H9 (cell line): ENCODE measurements at regions not wholly inside any gene's neighbourhood (a gene's known extent, or its start where the extent isn't known, plus 50 kb on each side); places are given as distances from the start of the nearest gene placed in this dataset.

Experiments
- DNase-seq: peaks from one replicate; pipeline ENCODE4 v3.0.0-alpha.2; 2017
- H2AFZ ChIP-seq: one replicate; pipeline ENCODE4 v1.6.1; 2013; ENCODE audit warnings: mild to moderate bottlenecking, low read length, control low read depth, moderate library complexity
- H2AK5ac ChIP-seq: 2 replicates; pipeline ENCODE4 v1.6.1; 2013; ENCODE audit warnings: low read length, control low read depth, mixed read lengths; ENCODE audit not compliant: insufficient read length
- H2BK120ac ChIP-seq: one replicate; pipeline ENCODE4 v1.6.1; 2013; ENCODE audit warnings: low read depth, mild to moderate bottlenecking, low read length, control low read depth, inconsistent platforms; ENCODE audit not compliant: poor library complexity, severe bottlenecking
- H2BK12ac ChIP-seq: 2 replicates; pipeline ENCODE4 v1.6.1; 2013; ENCODE audit warnings: low read length, control low read depth, mixed read lengths, low read depth; ENCODE audit not compliant: insufficient read length
- H2BK15ac ChIP-seq: 2 replicates; pipeline ENCODE4 v1.6.1; 2013; ENCODE audit warnings: low read depth, low read length, control low read depth
- H2BK20ac ChIP-seq: one replicate; pipeline ENCODE4 v1.6.1; 2013; ENCODE audit warnings: low read depth, mild to moderate bottlenecking, low read length, control low read depth, inconsistent platforms; ENCODE audit not compliant: poor library complexity, severe bottlenecking
- H2BK5ac ChIP-seq: 2 replicates; pipeline ENCODE4 v1.6.1; 2013; ENCODE audit warnings: low read length, control low read depth, mixed read lengths; ENCODE audit not compliant: insufficient read length
- H3K14ac ChIP-seq: 2 replicates; pipeline ENCODE4 v1.6.1; 2013; ENCODE audit warnings: low read length, control low read depth; ENCODE audit not compliant: insufficient read depth
- H3K18ac ChIP-seq: 2 replicates; pipeline ENCODE4 v1.6.1; 2013; ENCODE audit warnings: low read depth, mild to moderate bottlenecking, mixed read lengths, low read length, control low read depth; ENCODE audit not compliant: insufficient read length
- H3K23ac ChIP-seq: 2 replicates; pipeline ENCODE4 v1.6.1; 2013; ENCODE audit warnings: low read length, control low read depth, mixed read lengths, low read depth; ENCODE audit not compliant: insufficient read length
- H3K23me2 ChIP-seq: 2 replicates; pipeline ENCODE4 v1.6.1; 2013; ENCODE audit warnings: low read depth, mild to moderate bottlenecking, mixed read lengths, low read length, control low read depth; ENCODE audit not compliant: insufficient read length, poor library complexity, severe bottlenecking
- H3K27ac ChIP-seq: 2 replicates; pipeline ENCODE4 v1.5.1; 2013; ENCODE audit warnings: low read length, control low read depth, mixed read lengths, low read depth; ENCODE audit not compliant: insufficient read length
- H3K27me3 ChIP-seq: 2 replicates; pipeline ENCODE4 v1.6.1; 2013; ENCODE audit warnings: low read length, control low read depth, inconsistent platforms; ENCODE audit not compliant: insufficient read depth
- H3K4ac ChIP-seq: 2 replicates; pipeline ENCODE4 v1.6.1; 2013; ENCODE audit warnings: low read depth, mild to moderate bottlenecking, control low read depth, inconsistent platforms, low read length, moderate library complexity
- H3K4me1 ChIP-seq: 2 replicates; pipeline ENCODE4 v1.6.1; 2013; ENCODE audit warnings: low read length, control low read depth, inconsistent platforms; ENCODE audit not compliant: insufficient read depth
- H3K4me2 ChIP-seq: 2 replicates; pipeline ENCODE4 v1.6.1; 2013; ENCODE audit warnings: low read length, control low read depth, mixed read lengths; ENCODE audit not compliant: insufficient read length, insufficient read depth
- H3K56ac ChIP-seq: 2 replicates; pipeline ENCODE4 v1.6.1; 2013; ENCODE audit warnings: low read depth, mild to moderate bottlenecking, mixed read lengths, low read length, control low read depth; ENCODE audit not compliant: insufficient read length
- H3K79me1 ChIP-seq: 2 replicates; pipeline ENCODE4 v1.6.1; 2013; ENCODE audit warnings: low read depth, mild to moderate bottlenecking, moderate library complexity, low read length, control low read depth, inconsistent platforms; ENCODE audit not compliant: insufficient read depth, poor library complexity, severe bottlenecking
- H3K79me2 ChIP-seq: 2 replicates; pipeline ENCODE4 v1.6.1; 2013; ENCODE audit warnings: low read length, control low read depth, inconsistent platforms; ENCODE audit not compliant: insufficient read depth
- H3K9ac ChIP-seq: 2 replicates; pipeline ENCODE4 v1.6.1; 2013; ENCODE audit warnings: low read length, control low read depth, mixed read lengths; ENCODE audit not compliant: insufficient read length; ENCODE audit errors: extremely low read depth
- H3K9me3 ChIP-seq: one replicate; pipeline ENCODE4 v1.6.1; 2013; ENCODE audit warnings: low read depth, low read length, inconsistent platforms; ENCODE audit not compliant: control insufficient read depth
- H3T11ph ChIP-seq: one replicate; pipeline ENCODE4 v1.6.1; 2013; ENCODE audit warnings: mild to moderate bottlenecking, low read length, control low read depth, inconsistent platforms
- H4K20me1 ChIP-seq: one replicate; pipeline ENCODE4 v1.6.1; 2013; ENCODE audit not compliant: control insufficient read depth, insufficient read length, insufficient read depth
- H4K5ac ChIP-seq: 2 replicates; pipeline ENCODE4 v1.6.1; 2013; ENCODE audit warnings: low read depth, mild to moderate bottlenecking, mixed read lengths, low read length, control low read depth; ENCODE audit not compliant: insufficient read length
- H4K8ac ChIP-seq: replicated peaks from 2 replicates; pipeline ENCODE4 v1.6.1; 2013; ENCODE audit warnings: low read length, control low read depth, mixed read lengths, low read depth; ENCODE audit not compliant: insufficient read length
- H4K91ac ChIP-seq: 2 replicates; pipeline ENCODE4 v1.6.1; 2013; ENCODE audit warnings: low read depth, mild to moderate bottlenecking, moderate library complexity, mixed read lengths, low read length, control low read depth; ENCODE audit not compliant: insufficient read length
- H3K27ac Mint-ChIP-seq, 3 experiments: 2 replicates in 2 of 3; 3 replicates in 1 of 3; pipeline ENCODE4 v1.8.0; 2020 to 2021; ENCODE audit warnings: mixed read lengths in 3 of 3, mild to moderate bottlenecking in 1 of 3, moderate library complexity in 1 of 3
- H3K27me3 Mint-ChIP-seq: 2 replicates; pipeline ENCODE4 v1.8.0; 2021; ENCODE audit warnings: low read depth, mild to moderate bottlenecking, moderate library complexity, mixed read lengths
- H3K36me3 Mint-ChIP-seq, 3 experiments: 2 replicates in 2 of 3; 3 replicates in 1 of 3; pipeline ENCODE4 v1.8.0; 2020 to 2021; ENCODE audit warnings: low read depth in 3 of 3, mixed read lengths in 3 of 3; ENCODE audit not compliant: insufficient read depth in 1 of 3
- H3K4me1 Mint-ChIP-seq, 2 experiments: 2 replicates each; pipeline ENCODE4 v1.8.0; 2020; ENCODE audit warnings: mixed read lengths in 2 of 2
- H3K4me3 Mint-ChIP-seq, 2 experiments: 2 replicates in 1 of 2; 3 replicates in 1 of 2; pipeline ENCODE4 v1.8.0; 2020 to 2021; ENCODE audit warnings: mild to moderate bottlenecking in 2 of 2, mixed read lengths in 2 of 2, moderate library complexity in 1 of 2
- H3K9me3 Mint-ChIP-seq, 2 experiments: 2 replicates in 1 of 2; 3 replicates in 1 of 2; pipeline ENCODE4 v1.8.0; 2020; ENCODE audit warnings: mild to moderate bottlenecking in 2 of 2, mixed read lengths in 2 of 2, moderate library complexity in 1 of 2
- CTCF ChIP-seq: fragments of 200-600 bp; sonication (generic); conservative IDR thresholded peaks from 3 replicates; pipeline ENCODE4 v1.8.0; 2021; ENCODE audit warnings: antibody characterized with exemption, mild to moderate bottlenecking
- WGBS: extraction: QIAGEN DNeasy Blood & Tissue Kit; methylation state at CpG from one replicate; pipeline ENCODE4 v1.1.7; 2013; ENCODE audit warnings: missing lambda C conversion rate, low lambda C conversion rate, mixed read lengths; ENCODE audit not compliant: insufficient read length; ENCODE audit errors: extremely low coverage; 5-methylcytosine and 5-hydroxymethylcytosine counted together

- H3K9me3 Mint-ChIP-seq: peaks cover 6 to 13% of the 10 kb centered on the region in 2 experiments
Observed at GRCh38 chr1:229048896-229049295, 222.0 kb upstream of the RAB4A start.

More at GRCh38 chr1:229048896-229049295, 222.0 kb upstream of the RAB4A start:
- Histone ChIP-seq H3K9ac (no peak overlapping the region), H4K8ac (no peak overlapping the region), H3K27me3 (no peaks in the 10 kb centered on the region), H3K4me2 (no peak overlapping the region), H3T11ph (no peak overlapping the region), H3K4ac (no peak overlapping the region), H3K27ac (no peak overlapping the region), H3K23ac (no peak overlapping the region), H2BK5ac (no peak overlapping the region), H2BK20ac (no peak overlapping the region), H4K20me1 (no peaks in the 10 kb centered on the region), H2BK120ac (no peak overlapping the region), H4K91ac (no peak overlapping the region), H2BK12ac (no peak overlapping the region), H2AK5ac (no peak overlapping the region), H2BK15ac (no peak overlapping the region), H3K56ac (no peak overlapping the region), H2AFZ (no peak overlapping the region), H3K79me1 (no peaks in the 10 kb centered on the region), H3K18ac (no peak overlapping the region), H3K14ac (no peak overlapping the region), H3K23me2 (peaks cover 4% of the 10 kb centered on the region), H4K5ac (no peak overlapping the region), H3K4me1 (peaks cover 13% of the 10 kb centered on the region; the same call in 1 of the 2 replicates), H3K9me3 (no peaks in the 10 kb centered on the region), H3K79me2 (no peaks in the 10 kb centered on the region)
- no peak overlapping the region for H3K4me3 Mint-ChIP-seq
- no peak for TF ChIP-seq CTCF
- H3K4me1 Mint-ChIP-seq: peaks cover 20 to 23% of the 10 kb centered on the region in 2 experiments
- no peak for DNase-seq
- H3K27me3 Mint-ChIP-seq: peaks cover 9% of the 10 kb centered on the region
- WGBS: no CpG with 5 or more reads among the region's 4 CpGs
- H3K27ac Mint-ChIP-seq: no peak overlapping the region
- H3K36me3 Mint-ChIP-seq: peaks cover 0 to 16% (median 2%) of the 10 kb centered on the region in 3 experiments; a peak in 4 of 7 replicates
